ENCODE measurements at regions not wholly inside any gene's neighbourhood (a gene's known extent, or its start where the extent isn't known, plus 50 kb on each side); places are given as distances from the start of the nearest gene placed in this dataset.

DNA sequence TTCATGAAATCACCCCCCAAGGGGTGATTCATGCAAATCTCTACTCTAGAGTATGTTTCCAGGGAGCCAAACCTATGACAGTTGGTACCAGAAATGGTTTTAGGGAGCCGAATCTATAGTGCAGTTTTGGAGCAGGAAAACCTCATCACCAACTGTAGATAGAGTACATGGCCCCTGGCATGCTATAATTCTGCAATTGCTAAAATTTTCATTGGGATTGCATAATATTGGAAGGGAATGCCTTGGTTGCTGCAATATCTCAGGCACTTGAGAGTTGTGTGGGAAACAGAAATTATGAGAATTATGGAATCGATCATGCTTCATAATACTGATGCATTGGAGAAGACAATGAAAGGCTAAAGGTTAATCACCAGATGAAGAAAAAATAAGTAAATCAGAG lies 148.2 kb upstream of the PLPPR1 start:
- Histone ChIP-seq H3K36me3 (ENCODE audit: insufficient read depth, insufficient read length, low read length) (no peaks in the 10 kb centered on the region), H3K9ac (ENCODE audit: insufficient read length, low read depth) (no peak overlapping the region), H3K9me3 (ENCODE audit: insufficient read depth, low read length) (no peaks in the 10 kb centered on the region), H3K27me3 (ENCODE audit: insufficient read depth, insufficient read length) (no peaks in the 10 kb centered on the region), H3K4me1 (ENCODE audit: insufficient read depth, insufficient read length) (no peaks in the 10 kb centered on the region), H3K4me3 (ENCODE audit: insufficient read length, low read depth) (no peak overlapping the region)
- no peak for DNase-seq (ENCODE audit: low read depth, low spot score)
- TF ChIP-seq SUZ12 (IDR thresholded peaks at IDR 0.05; ENCODE audit: extremely low read depth, insufficient read depth, insufficient read length) (no peak), YY1 (IDR thresholded peaks at IDR 0.05; ENCODE audit: insufficient read depth, insufficient read length) (no peak), ZNF274 (IDR thresholded peaks at IDR 0.05; ENCODE audit: low read depth, low read length) (no peak)

DNA sequence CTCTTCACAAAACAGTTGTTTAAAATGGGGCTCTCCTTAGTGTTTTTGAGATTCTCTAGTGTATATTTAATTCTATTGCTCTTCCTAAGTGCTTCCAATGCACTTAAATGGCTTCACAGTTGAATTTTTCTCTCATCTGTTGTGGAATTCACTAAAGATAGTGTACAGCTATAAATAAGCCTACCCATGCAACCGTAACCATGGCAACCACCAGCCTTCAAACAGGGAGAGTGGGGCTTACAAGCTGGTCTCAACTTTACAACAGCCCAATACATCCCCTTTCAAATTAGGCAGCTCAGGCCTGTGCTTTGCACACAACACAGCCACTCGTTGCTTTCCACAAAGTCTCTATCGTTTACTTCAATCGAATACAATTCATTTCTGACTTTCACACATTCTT lies 144.0 kb upstream of the PLPPR1 start:
- H3K4me1 ChIP-seq (ENCODE audit: insufficient read depth, insufficient read length), result no peaks in the 10 kb centered on the region
- H3K36me3 ChIP-seq (ENCODE audit: insufficient read depth, insufficient read length, low read length), result no peaks in the 10 kb centered on the region
- no peak for DNase-seq (ENCODE audit: low read depth, low spot score)
- no peaks in the 10 kb centered on the region for H3K27me3 ChIP-seq (ENCODE audit: insufficient read depth, insufficient read length)
- no peak overlapping the region for H3K9ac ChIP-seq (ENCODE audit: insufficient read length, low read depth)
- H3K4me3 ChIP-seq (ENCODE audit: insufficient read length, low read depth), result no peak overlapping the region
- H3K9me3 ChIP-seq (ENCODE audit: insufficient read depth, low read length), result no peaks in the 10 kb centered on the region
- TF ChIP-seq SUZ12 (IDR thresholded peaks at IDR 0.05; ENCODE audit: extremely low read depth, insufficient read depth, insufficient read length) (no peak), YY1 (IDR thresholded peaks at IDR 0.05; ENCODE audit: insufficient read depth, insufficient read length) (no peak), ZNF274 (IDR thresholded peaks at IDR 0.05; ENCODE audit: low read depth, low read length) (no peak)

DNA sequence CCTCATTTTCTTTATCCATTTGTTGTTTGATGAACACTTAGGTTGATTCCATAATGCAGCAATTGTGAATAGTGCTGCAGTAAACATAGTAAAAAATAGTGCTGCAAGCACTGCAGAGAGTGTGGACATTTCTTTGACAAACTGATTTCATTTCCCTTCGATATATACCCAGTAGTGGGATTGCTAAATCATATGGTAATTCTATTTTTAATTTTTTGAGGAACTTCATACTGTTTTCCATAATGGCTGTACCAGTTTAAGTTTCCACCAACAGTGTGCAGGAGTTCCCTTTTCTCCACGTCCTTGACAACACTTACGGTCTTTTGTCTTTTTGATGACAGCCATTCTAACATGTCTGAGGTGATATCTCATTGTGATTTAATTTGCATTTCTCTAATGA lies 138.2 kb upstream of the PLPPR1 start:
- no peak for DNase-seq (ENCODE audit: low read depth, low spot score)
- Histone ChIP-seq H3K4me3 (ENCODE audit: insufficient read length, low read depth) (no peak overlapping the region), H3K4me1 (ENCODE audit: insufficient read depth, insufficient read length) (no peaks in the 10 kb centered on the region), H3K9me3 (ENCODE audit: insufficient read depth, low read length) (no peaks in the 10 kb centered on the region), H3K27me3 (ENCODE audit: insufficient read depth, insufficient read length) (no peaks in the 10 kb centered on the region), H3K36me3 (ENCODE audit: insufficient read depth, insufficient read length, low read length) (no peaks in the 10 kb centered on the region), H3K9ac (ENCODE audit: insufficient read length, low read depth) (no peak overlapping the region)
- TF ChIP-seq ZNF274 (IDR thresholded peaks at IDR 0.05; ENCODE audit: low read depth, low read length), result no peak
- TF ChIP-seq YY1 (IDR thresholded peaks at IDR 0.05; ENCODE audit: insufficient read depth, insufficient read length), result no peak
- TF ChIP-seq SUZ12 (IDR thresholded peaks at IDR 0.05; ENCODE audit: extremely low read depth, insufficient read depth, insufficient read length), result no peak

DNA sequence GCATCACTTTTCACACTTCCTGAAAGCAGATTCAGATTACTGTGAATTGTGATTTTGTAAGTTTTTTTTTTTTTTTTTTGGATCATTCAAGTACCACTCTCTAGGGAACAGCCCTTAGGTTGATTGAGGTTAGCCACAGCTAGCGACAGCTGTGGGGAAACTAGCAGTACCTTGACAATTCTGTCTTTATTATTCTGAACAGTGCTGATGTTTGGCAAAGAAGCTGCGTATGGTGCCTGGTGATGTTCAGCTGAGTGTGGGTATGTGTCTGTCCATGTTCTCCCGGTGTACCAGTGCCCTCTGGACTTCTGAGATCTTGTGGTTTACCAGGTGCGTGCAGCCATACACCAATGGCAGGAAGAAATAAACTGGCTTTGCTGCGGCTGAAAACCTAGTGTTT lies 117.3 kb upstream of the PLPPR1 start:
- no peak for DNase-seq (ENCODE audit: low read depth, low spot score)
- Histone ChIP-seq H3K9me3 (ENCODE audit: insufficient read depth, low read length) (no peaks in the 10 kb centered on the region), H3K27me3 (ENCODE audit: insufficient read depth, insufficient read length) (no peaks in the 10 kb centered on the region), H3K9ac (ENCODE audit: insufficient read length, low read depth) (no peak overlapping the region), H3K4me1 (ENCODE audit: insufficient read depth, insufficient read length) (no peaks in the 10 kb centered on the region), H3K4me3 (ENCODE audit: insufficient read length, low read depth) (no peak overlapping the region), H3K36me3 (ENCODE audit: insufficient read depth, insufficient read length, low read length) (no peaks in the 10 kb centered on the region)
- TF ChIP-seq ZNF274 (IDR thresholded peaks at IDR 0.05; ENCODE audit: low read depth, low read length) (no peak), SUZ12 (IDR thresholded peaks at IDR 0.05; ENCODE audit: extremely low read depth, insufficient read depth, insufficient read length) (no peak), YY1 (IDR thresholded peaks at IDR 0.05; ENCODE audit: insufficient read depth, insufficient read length) (no peak)

DNA sequence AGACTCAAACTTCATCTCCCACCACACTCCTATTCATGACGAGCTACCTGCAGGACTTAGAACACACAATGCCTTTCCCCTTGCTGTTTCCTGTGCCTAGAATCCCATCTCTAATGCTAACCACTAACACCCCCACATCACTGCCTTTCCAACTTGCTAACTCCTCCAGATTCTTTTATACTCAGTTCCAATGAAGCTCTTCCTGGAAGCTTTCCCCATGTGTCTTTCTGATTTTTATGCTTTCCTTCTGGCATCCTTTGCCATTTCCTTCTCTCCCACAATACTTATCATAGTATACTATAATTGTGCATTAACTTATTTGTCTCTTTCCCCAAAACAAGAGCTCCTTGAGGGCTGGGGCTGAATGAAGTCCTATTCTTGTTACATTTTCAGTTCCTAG lies 115.3 kb upstream of the PLPPR1 start:
- no peaks in the 10 kb centered on the region for H3K36me3 ChIP-seq (ENCODE audit: insufficient read depth, insufficient read length, low read length)
- H3K4me1 ChIP-seq (ENCODE audit: insufficient read depth, insufficient read length), result no peaks in the 10 kb centered on the region
- no peaks in the 10 kb centered on the region for H3K27me3 ChIP-seq (ENCODE audit: insufficient read depth, insufficient read length)
- no peak for DNase-seq (ENCODE audit: low read depth, low spot score)
- no peak for TF ChIP-seq YY1 (IDR thresholded peaks at IDR 0.05; ENCODE audit: insufficient read depth, insufficient read length)
- TF ChIP-seq ZNF274 (IDR thresholded peaks at IDR 0.05; ENCODE audit: low read depth, low read length), result no peak
- no peak for TF ChIP-seq SUZ12 (IDR thresholded peaks at IDR 0.05; ENCODE audit: extremely low read depth, insufficient read depth, insufficient read length)
- H3K9me3 ChIP-seq (ENCODE audit: insufficient read depth, low read length), result no peaks in the 10 kb centered on the region
- H3K4me3 ChIP-seq (ENCODE audit: insufficient read length, low read depth), result no peak overlapping the region
- H3K9ac ChIP-seq (ENCODE audit: insufficient read length, low read depth), result no peak overlapping the region

DNA sequence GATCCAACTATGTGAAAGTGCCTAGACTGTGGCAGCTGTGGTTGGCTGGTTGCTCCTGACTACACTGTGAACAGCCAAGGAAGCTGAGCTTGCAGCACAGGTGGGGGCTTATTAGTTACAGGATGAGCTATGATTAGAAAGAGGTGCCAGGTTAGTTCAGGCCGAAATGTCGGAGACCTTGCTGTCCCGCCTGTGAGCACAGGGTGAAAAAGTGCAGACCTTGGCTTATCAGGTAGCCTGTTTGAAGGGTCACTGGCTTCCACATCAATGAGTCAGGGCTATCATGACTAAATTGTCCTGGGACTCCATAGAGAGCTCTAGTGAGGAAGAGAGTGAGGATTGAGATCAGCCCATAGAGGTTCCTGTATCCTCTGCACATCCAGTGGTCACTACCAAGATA lies 114.3 kb upstream of the PLPPR1 start:
- no peaks in the 10 kb centered on the region for H3K9me3 ChIP-seq (ENCODE audit: insufficient read depth, low read length)
- H3K36me3 ChIP-seq (ENCODE audit: insufficient read depth, insufficient read length, low read length), result no peaks in the 10 kb centered on the region
- H3K9ac ChIP-seq (ENCODE audit: insufficient read length, low read depth), result no peak overlapping the region
- no peaks in the 10 kb centered on the region for H3K27me3 ChIP-seq (ENCODE audit: insufficient read depth, insufficient read length)
- TF ChIP-seq YY1 (IDR thresholded peaks at IDR 0.05; ENCODE audit: insufficient read depth, insufficient read length) (no peak), ZNF274 (IDR thresholded peaks at IDR 0.05; ENCODE audit: low read depth, low read length) (no peak), SUZ12 (IDR thresholded peaks at IDR 0.05; ENCODE audit: extremely low read depth, insufficient read depth, insufficient read length) (no peak)
- H3K4me3 ChIP-seq (ENCODE audit: insufficient read length, low read depth), result no peak overlapping the region
- no peak for DNase-seq (ENCODE audit: low read depth, low spot score)
- no peaks in the 10 kb centered on the region for H3K4me1 ChIP-seq (ENCODE audit: insufficient read depth, insufficient read length)

DNA sequence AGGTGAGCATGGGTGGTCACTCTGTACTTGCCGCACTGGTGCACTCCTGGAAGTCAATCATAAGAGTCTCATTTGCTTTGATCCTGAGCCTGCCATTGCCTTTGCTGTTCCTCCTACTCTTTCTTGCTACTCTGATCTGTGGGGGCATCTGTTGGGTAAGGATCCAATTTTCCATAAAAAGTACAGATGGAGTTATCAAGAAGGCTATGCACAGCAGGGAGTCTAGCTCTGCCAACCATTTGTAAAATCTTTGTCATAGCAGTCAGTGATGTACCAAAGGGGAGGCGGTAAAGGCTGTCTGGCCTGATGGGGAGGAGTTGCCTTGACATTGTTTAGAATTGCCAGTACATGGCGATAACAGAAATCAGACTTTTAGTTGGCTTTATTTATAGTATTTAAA lies 109.0 kb upstream of the PLPPR1 start:
- TF ChIP-seq SUZ12 (IDR thresholded peaks at IDR 0.05; ENCODE audit: extremely low read depth, insufficient read depth, insufficient read length) (no peak), ZNF274 (IDR thresholded peaks at IDR 0.05; ENCODE audit: low read depth, low read length) (no peak), YY1 (IDR thresholded peaks at IDR 0.05; ENCODE audit: insufficient read depth, insufficient read length) (no peak)
- Histone ChIP-seq H3K4me1 (ENCODE audit: insufficient read depth, insufficient read length) (no peaks in the 10 kb centered on the region), H3K9ac (ENCODE audit: insufficient read length, low read depth) (no peak overlapping the region), H3K36me3 (ENCODE audit: insufficient read depth, insufficient read length, low read length) (no peaks in the 10 kb centered on the region), H3K27me3 (ENCODE audit: insufficient read depth, insufficient read length) (no peaks in the 10 kb centered on the region), H3K9me3 (ENCODE audit: insufficient read depth, low read length) (no peaks in the 10 kb centered on the region), H3K4me3 (ENCODE audit: insufficient read length, low read depth) (no peak overlapping the region)
- DNase-seq (ENCODE audit: low read depth, low spot score), result no peak

DNA sequence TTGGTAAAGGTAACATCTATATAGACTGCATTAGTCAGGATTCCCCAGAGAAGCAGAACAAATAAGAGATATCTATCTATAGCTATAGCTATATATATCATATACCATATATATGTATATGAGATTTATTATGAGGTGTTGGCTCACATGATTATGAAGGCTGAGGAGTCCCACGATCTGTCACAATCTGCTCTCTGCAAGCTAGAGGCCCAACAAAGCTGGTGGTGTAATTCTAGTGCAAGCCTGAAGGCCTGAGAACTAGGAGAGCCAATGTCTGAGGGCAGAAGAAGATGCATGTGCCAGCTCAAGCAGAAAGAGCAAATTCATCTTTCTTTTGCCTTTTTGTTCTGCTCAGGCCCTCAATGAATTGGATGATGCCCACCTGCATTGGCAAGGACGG lies 102.2 kb upstream of the PLPPR1 start:
- Histone ChIP-seq H3K27me3 (ENCODE audit: insufficient read depth, insufficient read length) (no peaks in the 10 kb centered on the region), H3K4me3 (ENCODE audit: insufficient read length, low read depth) (no peak overlapping the region), H3K9me3 (ENCODE audit: insufficient read depth, low read length) (no peaks in the 10 kb centered on the region), H3K36me3 (ENCODE audit: insufficient read depth, insufficient read length, low read length) (no peaks in the 10 kb centered on the region), H3K9ac (ENCODE audit: insufficient read length, low read depth) (no peak overlapping the region), H3K4me1 (ENCODE audit: insufficient read depth, insufficient read length) (no peaks in the 10 kb centered on the region)
- TF ChIP-seq ZNF274 (IDR thresholded peaks at IDR 0.05; ENCODE audit: low read depth, low read length), result no peak
- DNase-seq (ENCODE audit: low read depth, low spot score), result no peak
